Ovary (tissue), 7 donors: ENCODE measurements at regions not wholly inside any gene's neighbourhood (a gene's known extent, or its start where the extent isn't known, plus 50 kb on each side); places are given as distances from the start of the nearest gene placed in this dataset.

ENCODE experiments used
- DNase-seq, 5 donors: peaks; one replicate each; pipeline ENCODE4 v3.0.0-alpha.2; 2019 to 2020
- H3K27ac ChIP-seq, 2 donors: fragments of 200-600 bp; one replicate each; pipeline versions ENCODE4 v1.5.1 to v1.8.0; 2019 to 2022
- H3K27me3 ChIP-seq: fragments of 200-600 bp; one replicate; pipeline ENCODE4 v1.8.0; 2022
- H3K36me3 ChIP-seq: fragments of 200-600 bp; sonication (generic); one replicate; pipeline ENCODE4 v1.5.1; 2019
- H3K4me1 ChIP-seq: one replicate; pipeline ENCODE4 v1.8.1; 2013; ENCODE audit warnings: mild to moderate bottlenecking, moderate library complexity; ENCODE audit not compliant: insufficient read depth
- H3K4me3 ChIP-seq: fragments of 200-600 bp; sonication (generic); one replicate; pipeline ENCODE4 v1.5.1; 2017
- H3K9me3 ChIP-seq, 2 donors: fragments of 200-600 bp in 1 of 2; sonication (generic) in 1 of 2; one replicate each; pipeline versions ENCODE4 v1.5.1 to v1.8.1; 2013 to 2019; ENCODE audit warnings: mild to moderate bottlenecking in 1 of 2, moderate library complexity in 1 of 2
- CTCF ChIP-seq, 3 donors: fragments of 450-650 bp in 2 of 3; fragments of 200-600 bp in 1 of 3; IDR thresholded peaks; one replicate each; pipeline versions ENCODE4 v1.5.1 to v1.8.0; 2016 to 2022; ENCODE audit warnings: antibody characterized with exemption in 3 of 3, mild to moderate bottlenecking in 1 of 3
- EP300 ChIP-seq: sonication (generic); formaldehyde crosslinking; IDR thresholded peaks from one replicate; pipeline ENCODE4 v1.6.1; 2017; ENCODE audit warnings: antibody characterized with exemption
- POLR2A ChIP-seq: fragments of 450-650 bp; IDR thresholded peaks from one replicate; pipeline ENCODE4 v1.6.1; 2017; ENCODE audit warnings: antibody characterized with exemption, mild to moderate bottlenecking, moderate library complexity
- WGBS, 3 donors: extraction: QIAGEN DNeasy Blood & Tissue Kit in 1 of 3; methylation state at CpG; one replicate each; pipeline versions ENCODE4 v1.1.5 to v1.1.7; 2013 to 2017; 5-methylcytosine and 5-hydroxymethylcytosine counted together
- intact Hi-C, 4 donors: fragments of 100-400 bp; cut with DNase I; formaldehyde crosslinking; loops; one replicate each; pipeline versions ENCODE4 v1.11.0 to v1.15.1; 2022 to 2023
- donor health status: DM: no; HTN: no; CAD: no; lungs with moderate emphysema.
- donor health status: DM: no; HTN: no; CAD: no.
- donor health status: Bipolar disorder and iron deficiency.
- donor health status: DM: no; HTN: no; CAD: no.
- donor health status: DM: yes; HTN: yes; CAD: no.

- TF ChIP-seq POLR2A (no peak), CTCF (IDR thresholded peaks at IDR 0.05) (no peak), EP300 (no peak)
- intact Hi-C loops, result no loop called here
- 88 to 93% (median 89%) methylated on average over 2 of the region's 2 CpGs for WGBS, 3 donors
- no peak for DNase-seq
- Histone ChIP-seq H3K27me3 (no peaks in the 10 kb centered on the region), H3K27ac (no peak overlapping the region), H3K9me3 (no peaks in the 10 kb centered on the region), H3K4me1 (no peaks in the 10 kb centered on the region), H3K4me3 (no peak overlapping the region), H3K36me3 (no peaks in the 10 kb centered on the region)
Observed at GRCh38 chr3:118688396-118688884, 346.2 kb downstream of the IGSF11 start.

- 73 to 87% (median 81%) methylated on average over 1 of the region's 1 CpG for WGBS, 3 donors
- Histone ChIP-seq H3K9me3 (no peaks in the 10 kb centered on the region), H3K4me1 (no peaks in the 10 kb centered on the region), H3K4me3 (no peak overlapping the region), H3K36me3 (no peaks in the 10 kb centered on the region), H3K27me3 (no peaks in the 10 kb centered on the region), H3K27ac (no peak overlapping the region)
- TF ChIP-seq EP300, result no peak
- no peak for TF ChIP-seq POLR2A
- no peak for TF ChIP-seq CTCF (IDR thresholded peaks at IDR 0.05)
- intact Hi-C loops, result no loop called here
- no peak for DNase-seq
Observed at GRCh38 chr3:118692416-118692815, 342.2 kb downstream of the IGSF11 start.

GRCh38 chr3:118705487-118706219 lies 329.0 kb downstream of the IGSF11 start:
- WGBS, 3 donors, result 40 to 48% (median 40%) methylated on average over 12 of the region's 12 CpGs
- Histone ChIP-seq H3K27ac (no peak overlapping the region), H3K4me1 (no peaks in the 10 kb centered on the region), H3K36me3 (no peaks in the 10 kb centered on the region), H3K9me3 (no peaks in the 10 kb centered on the region), H3K27me3 (no peaks in the 10 kb centered on the region), H3K4me3 (no peak overlapping the region)
- no peak for TF ChIP-seq CTCF (IDR thresholded peaks at IDR 0.05)
- TF ChIP-seq POLR2A, result no peak
- TF ChIP-seq EP300, result no peak
- intact Hi-C loops, result no loop called here
- DNase-seq, result no peak

GRCh38 chr3:118707991-118708390 lies 326.7 kb downstream of the IGSF11 start:
- Histone ChIP-seq H3K4me3 (no peak overlapping the region), H3K4me1 (no peaks in the 10 kb centered on the region), H3K9me3 (no peaks in the 10 kb centered on the region), H3K27ac (no peak overlapping the region), H3K36me3 (no peaks in the 10 kb centered on the region), H3K27me3 (no peaks in the 10 kb centered on the region)
- DNase-seq, result no peak
- intact Hi-C loops, result no loop called here
- TF ChIP-seq EP300 (no peak), POLR2A (no peak), CTCF (IDR thresholded peaks at IDR 0.05) (no peak)
